NB4 (cell line): ENCODE measurements at regions not wholly inside any gene's neighbourhood (a gene's known extent, or its start where the extent isn't known, plus 50 kb on each side); places are given as distances from the start of the nearest gene placed in this dataset.

Experiments
- DNase-seq: peaks from one replicate; pipeline ENCODE4 v3.0.0; 2010; ENCODE audit warnings: low read depth
- H3K4me3 ChIP-seq: one replicate; pipeline ENCODE4 v1.5.1; 2011; ENCODE audit warnings: mild to moderate bottlenecking, low read depth, low read length, moderate library complexity
- CTCF ChIP-seq: IDR thresholded peaks from one replicate; pipeline ENCODE4 v1.5.1; 2012; ENCODE audit warnings: low read depth, low read length
- MAX ChIP-seq: IDR thresholded peaks from 2 replicates; pipeline ENCODE4 v1.6.1; 2011; ENCODE audit warnings: low read depth, low read length
- MYC ChIP-seq: IDR thresholded peaks from 2 replicates; pipeline ENCODE4 v1.6.1; 2011; ENCODE audit warnings: low read depth, low read length
- POLR2A ChIP-seq: IDR thresholded peaks from 2 replicates; pipeline ENCODE4 v1.6.1; 2011; ENCODE audit warnings: mild to moderate bottlenecking; ENCODE audit not compliant: insufficient read length; ENCODE audit errors: extremely low read depth

- TF ChIP-seq MYC (no peak), CTCF (no peak), POLR2A (no peak), MAX (no peak)
- DNase-seq, result no peak
- H3K4me3 ChIP-seq, result no peak overlapping the region
Observed at GRCh38 chr11:133787379-133788141, 57.8 kb downstream of the SPATA19 start.

DNA sequence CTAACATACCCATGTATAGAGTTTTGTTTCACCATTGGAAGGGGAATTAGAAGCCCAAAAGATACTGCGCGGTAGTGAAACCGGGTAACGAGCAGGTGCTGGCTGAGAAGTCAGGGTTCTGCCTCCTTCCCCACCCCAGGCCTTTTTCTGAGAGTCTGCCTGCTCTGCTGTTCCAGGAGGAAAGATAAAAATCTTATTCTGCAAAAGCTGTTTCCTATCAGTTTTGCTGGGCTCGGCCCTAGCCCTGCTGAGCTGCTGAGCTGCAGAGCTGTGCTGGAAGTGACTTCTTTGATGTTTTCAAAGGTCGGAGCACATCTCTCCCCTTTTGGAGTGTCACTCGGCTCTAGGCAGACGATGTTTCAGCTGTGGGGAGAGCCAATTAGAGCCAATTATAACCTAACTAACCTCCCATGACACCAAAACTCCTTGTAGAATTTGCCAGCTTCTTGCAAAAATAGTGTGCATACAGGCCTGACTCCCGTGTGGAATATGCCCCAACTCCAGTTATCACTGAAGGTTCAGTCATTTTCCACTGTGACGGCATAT lies 59.4 kb downstream of the SPATA19 start:
- no peak for DNase-seq
- no peak overlapping the region for H3K4me3 ChIP-seq
- TF ChIP-seq POLR2A, result no peak
- TF ChIP-seq CTCF, result no peak
- no peak for TF ChIP-seq MAX
- no peak for TF ChIP-seq MYC

- TF ChIP-seq CTCF, result no peak
- no peak for TF ChIP-seq MAX
- TF ChIP-seq MYC, result no peak
- no peak for TF ChIP-seq POLR2A
- no peak overlapping the region for H3K4me3 ChIP-seq
- no peak for DNase-seq
Observed at GRCh38 chr11:133784359-133784758, 61.0 kb downstream of the SPATA19 start.

DNA sequence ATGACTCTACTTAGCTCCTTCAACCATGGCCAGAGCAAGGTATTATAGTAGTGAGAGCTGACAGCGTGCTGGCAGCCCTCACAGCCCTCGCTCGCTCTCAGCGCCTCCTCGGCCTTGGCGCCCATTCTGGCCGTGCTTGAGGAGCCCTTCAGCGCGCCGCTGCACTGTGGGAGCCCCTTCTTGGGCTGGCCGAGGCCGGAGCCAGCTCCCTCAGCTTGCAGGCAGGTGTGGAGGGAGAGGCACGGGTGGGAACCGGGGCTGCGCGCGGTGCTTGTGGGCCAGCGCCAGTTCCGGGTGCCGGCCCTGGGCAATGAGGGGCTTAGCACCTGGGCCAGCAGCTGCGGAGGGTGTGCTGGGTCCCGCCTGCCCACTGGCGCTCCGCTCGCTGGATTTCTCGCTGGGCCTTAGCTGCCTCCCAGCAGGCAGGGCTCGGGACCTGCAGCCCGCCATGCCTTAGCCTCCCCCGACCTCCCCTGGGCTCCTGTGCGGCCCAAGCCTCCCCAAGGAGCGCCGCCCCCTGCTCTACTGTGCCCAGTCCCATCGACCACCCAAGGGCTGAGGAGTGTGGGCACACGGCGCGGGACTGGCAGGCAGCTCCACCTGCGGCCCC lies 63.1 kb downstream of the SPATA19 start:
- H3K4me3 ChIP-seq, result no peak overlapping the region
- no peak for DNase-seq

DNA sequence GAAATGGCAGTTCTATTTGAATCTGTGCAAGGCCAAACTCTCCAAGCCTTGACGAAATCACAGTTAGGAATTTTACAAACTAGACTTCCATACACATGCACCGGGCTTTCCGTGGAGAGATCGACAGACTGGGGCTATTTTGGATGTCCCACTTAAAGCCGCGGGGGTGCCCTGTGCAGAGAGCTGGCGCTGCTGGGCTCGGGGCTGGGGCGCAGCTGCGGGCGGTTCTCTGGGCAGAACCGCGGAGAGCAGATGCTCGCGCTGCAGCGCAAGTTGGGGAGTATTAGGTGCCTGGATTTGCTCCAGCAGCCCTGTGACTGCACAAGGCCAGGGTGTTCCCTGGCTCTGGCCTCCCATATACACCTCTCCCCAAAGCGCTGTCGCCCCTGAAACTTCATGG lies 67.2 kb downstream of the SPATA19 start:
- DNase-seq, result no peak
- H3K4me3 ChIP-seq, result no peak overlapping the region
- TF ChIP-seq MYC (no peak), POLR2A (no peak), MAX (no peak), CTCF (no peak)

More for the DNA sequence above, 63.1 kb downstream of the SPATA19 start:
- TF ChIP-seq MYC, result no peak
- no peak for TF ChIP-seq POLR2A
- no peak for TF ChIP-seq MAX
- no peak for TF ChIP-seq CTCF
